D721Med (cell line): ENCODE measurements at regions not wholly inside any gene's neighbourhood (a gene's known extent, or its start where the extent isn't known, plus 50 kb on each side); places are given as distances from the start of the nearest gene placed in this dataset.

ENCODE experiments used
- DNase-seq: peaks from one replicate; pipeline ENCODE4 v3.0.0; 2011; ENCODE audit warnings: low spot score; ENCODE audit not compliant: insufficient read length
- FAIRE-seq: peaks from 2 replicates; lab custom pipeline; 2011; peaks lifted over from hg19 to GRCh38; lab: Jason Lieb, UNC
- CTCF ChIP-seq: IDR thresholded peaks from 2 replicates; pipeline ENCODE4 v1.5.1; 2012; ENCODE audit warnings: mild to moderate bottlenecking, control low read depth; ENCODE audit not compliant: insufficient read depth; ENCODE audit errors: missing control alignments

GRCh38 chr15:101539930-101540329, 50.4 kb upstream of the PCSK6 start:
- DNase-seq (peak; percentile 7), FAIRE-seq (no peak)

GRCh38 chr15:101539492-101539891, 50.0 kb upstream of the PCSK6 start:
- FAIRE-seq (no peak), DNase-seq (no peak)
- TF ChIP-seq CTCF, result no peak

More at GRCh38 chr15:101539930-101540329, 50.4 kb upstream of the PCSK6 start:
- no peak for TF ChIP-seq CTCF
